ENCODE measurements at regions not wholly inside any gene's neighbourhood (a gene's known extent, or its start where the extent isn't known, plus 50 kb on each side); places are given as distances from the start of the nearest gene placed in this dataset.
"Not testable (repeated sequence)": the region's sequence is repeated elsewhere in the genome, so short reads cannot be mapped to it uniquely, and the experiment has no call there.

DNA sequence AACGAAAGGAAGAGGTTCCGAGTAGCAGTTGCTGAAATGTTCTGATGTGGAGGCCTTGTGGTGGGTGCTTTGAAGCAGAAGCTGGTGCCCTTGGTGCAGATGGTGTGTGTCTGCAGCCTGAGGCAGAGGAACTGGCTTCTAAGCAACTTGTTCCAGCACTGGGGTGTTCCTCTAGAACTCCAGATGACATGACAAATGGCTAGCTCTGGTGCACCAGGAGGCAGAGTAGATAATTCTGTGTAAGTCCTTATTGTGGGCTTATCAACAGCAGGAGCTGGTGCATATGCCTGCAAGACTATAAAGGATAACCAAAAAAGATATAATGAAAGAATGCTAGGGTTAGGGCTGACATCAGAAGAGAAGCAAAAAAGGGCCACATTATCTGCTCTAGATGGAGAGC, 76.5 kb downstream of the ARL5B start:
- no peak for DNase-seq

DNA sequence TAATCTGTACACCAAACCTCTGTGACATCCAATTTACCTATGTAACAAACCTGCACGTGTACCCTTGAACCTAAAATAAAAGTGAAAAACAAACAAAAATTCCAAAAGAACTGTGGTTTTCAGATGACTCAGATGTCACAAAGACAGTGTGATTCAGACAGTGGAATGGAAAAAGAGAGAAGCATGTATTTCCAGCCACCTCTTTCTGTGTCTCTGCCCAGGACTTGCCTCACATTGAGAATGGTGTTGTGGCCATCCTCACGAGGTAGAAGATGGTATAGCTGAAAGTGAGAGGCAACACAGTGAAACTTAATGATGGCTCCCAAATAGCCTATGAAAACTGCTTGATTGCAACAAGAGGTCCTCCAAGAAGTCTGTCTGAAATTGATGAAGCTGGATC, 78.0 kb downstream of the ARL5B start:
- no peak for DNase-seq

DNA sequence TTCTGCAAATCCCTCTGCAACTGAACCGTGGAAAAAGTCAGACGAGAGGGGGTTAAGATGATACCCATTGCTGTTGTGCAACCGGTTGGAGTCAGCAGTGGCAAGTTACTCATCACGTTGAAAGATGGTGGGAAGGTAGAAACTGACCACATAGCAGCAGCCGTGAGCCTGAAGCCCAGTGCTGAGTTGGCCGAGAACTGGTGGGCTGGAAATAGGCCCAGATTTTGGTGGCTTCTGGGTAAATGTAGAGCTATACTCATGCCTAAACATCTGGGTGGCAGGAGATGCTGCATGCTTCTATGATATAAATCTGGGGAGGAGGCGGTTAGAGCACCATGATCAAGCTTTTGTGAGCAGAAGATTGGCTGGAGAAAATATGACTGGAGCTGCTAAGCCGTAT, 78.6 kb downstream of the ARL5B start:
- DNase-seq = no peak

DNA sequence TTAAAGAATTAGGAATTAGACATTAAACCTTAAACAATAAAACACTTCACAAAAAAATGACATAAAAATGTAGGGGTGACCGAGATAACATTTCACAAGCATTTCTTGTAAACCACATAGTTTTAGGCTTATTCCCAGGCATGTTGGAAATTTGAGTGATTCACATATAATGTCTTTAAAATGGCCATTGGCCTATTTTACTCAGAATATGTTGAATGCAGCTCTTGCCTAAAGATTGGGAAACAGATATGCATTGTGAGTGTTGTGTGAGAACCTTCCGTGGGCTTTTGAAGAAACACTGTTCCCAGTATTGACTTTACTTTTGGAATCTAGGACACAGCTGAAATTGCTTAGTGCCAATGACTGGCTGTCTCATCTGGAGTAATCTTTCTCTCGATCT, 79.6 kb downstream of the ARL5B start:
- DNase-seq = no peak

DNA sequence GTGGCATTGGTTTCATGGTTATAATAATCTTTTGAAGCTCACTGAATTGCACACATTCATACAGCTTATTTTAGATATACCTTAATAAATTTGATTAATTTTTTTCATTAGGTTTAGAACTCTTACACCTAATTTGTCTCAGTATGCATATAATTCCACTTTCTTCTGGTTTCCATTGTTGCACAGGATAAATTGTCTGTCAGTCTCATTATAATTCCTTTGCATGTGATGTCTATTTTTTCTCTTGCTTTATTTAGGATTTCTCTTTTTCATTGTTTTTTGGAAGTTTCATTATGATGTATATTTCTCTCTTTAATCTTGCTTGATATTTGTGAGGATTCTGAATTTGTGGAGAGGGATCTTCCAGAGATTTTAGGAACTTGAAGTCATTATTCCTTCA, 84.7 kb downstream of the ARL5B start:
- no peak for DNase-seq

DNA sequence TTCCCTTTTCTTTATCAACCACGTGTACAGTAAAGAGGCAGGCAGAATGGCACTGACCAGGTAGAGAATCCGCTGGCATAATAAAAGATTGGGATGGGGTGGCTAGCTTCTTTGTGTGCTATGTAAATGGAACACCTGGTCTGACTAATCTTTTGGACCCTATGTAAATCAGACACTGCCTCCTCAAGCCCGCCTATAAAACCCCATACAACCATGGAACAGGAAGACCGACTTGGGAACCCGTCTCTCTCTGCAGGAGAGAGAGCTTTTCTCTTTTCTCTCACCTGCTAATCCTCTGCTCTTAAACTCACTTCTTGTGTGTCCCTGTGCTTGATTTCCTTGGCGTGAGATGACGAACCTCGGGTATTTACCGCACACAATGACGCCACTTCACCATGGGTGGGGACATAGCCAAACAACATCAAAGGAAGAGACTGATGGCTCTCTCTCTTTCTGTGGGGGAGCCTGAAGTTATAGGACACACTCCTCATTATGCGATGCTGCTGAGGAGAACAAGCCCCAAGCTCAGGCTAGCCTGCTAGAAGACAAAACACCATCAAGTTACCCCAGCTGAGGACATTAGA, 94.2 kb downstream of the ARL5B start:
- DNase-seq = no peak

DNA sequence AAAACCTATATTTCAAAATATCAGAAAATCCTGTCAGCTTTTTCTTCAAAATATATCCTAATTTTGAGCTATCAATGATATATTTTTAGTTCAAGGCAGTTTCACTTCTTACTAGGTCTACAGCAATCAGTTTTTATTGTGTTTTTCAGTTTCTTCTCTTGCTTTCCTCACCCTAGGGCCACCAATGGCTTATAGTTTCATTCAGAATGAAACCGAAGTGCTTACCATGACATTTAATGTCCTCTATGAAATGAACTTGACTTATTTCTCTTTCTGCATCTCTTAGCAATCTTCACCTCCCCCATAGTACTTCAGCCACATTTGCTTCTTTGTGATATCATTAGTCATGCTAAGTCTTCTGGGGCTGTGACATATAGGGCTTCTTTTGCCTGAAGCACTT, 100.3 kb downstream of the ARL5B start:
- no peak for DNase-seq

DNA sequence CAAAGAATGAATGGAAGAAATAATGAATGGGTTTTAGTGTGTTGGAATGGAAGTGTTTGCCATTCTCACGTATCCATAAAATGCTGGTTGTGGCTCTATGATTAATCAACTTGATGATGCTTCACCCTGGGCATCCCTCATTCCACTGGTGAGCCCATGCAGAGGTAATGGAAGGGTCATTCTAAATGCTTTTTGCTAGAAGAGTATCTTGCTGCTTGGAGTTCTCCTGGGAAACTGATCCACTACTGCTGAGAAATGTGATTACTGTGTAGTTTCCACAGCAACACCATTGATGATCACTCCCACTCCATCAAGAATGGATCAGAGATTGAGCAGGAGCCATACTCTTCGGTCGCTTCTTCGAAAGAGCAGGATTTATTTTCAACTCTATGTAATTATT, 101.6 kb downstream of the ARL5B start:
- DNase-seq = no peak

DNA sequence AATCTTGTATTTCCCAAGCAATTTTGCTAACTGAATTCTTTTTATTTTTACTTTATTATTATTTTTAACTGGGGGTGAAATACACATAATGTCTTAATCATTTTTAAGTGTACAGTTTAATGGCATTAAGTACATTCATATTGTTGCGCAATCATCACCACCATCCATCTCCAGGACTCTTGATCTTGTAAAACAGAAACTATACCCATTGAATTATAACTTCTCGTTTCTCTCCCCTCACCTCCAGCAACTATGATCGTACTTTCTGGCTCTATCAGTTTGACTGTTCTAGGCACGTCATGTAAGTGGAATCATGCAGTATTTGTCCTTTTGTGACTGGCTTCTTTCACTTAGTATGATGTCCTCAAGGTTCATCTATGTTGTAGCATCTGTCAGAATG, 108.8 kb downstream of the ARL5B start:
- DNase-seq = no peak

DNA sequence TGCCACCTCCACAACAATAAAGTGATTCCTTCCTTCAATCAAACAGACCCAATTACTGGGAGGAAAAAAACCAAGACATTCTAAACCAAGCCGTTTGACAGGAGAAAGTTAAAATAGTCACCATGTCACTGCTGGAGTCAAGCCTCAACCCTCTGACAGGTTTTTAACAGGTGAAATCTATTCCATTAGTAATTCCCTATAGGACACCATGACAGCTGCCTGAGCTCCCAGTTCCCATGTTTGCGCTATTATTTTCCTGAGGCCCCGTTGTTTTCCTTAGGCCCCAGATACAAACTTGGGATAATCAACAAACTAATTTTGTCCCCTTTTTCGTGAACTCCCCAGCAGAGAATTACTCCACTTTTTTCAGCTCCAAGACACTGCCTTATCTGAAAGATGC, 113.9 kb downstream of the ARL5B start:
- no peak for DNase-seq

DNA sequence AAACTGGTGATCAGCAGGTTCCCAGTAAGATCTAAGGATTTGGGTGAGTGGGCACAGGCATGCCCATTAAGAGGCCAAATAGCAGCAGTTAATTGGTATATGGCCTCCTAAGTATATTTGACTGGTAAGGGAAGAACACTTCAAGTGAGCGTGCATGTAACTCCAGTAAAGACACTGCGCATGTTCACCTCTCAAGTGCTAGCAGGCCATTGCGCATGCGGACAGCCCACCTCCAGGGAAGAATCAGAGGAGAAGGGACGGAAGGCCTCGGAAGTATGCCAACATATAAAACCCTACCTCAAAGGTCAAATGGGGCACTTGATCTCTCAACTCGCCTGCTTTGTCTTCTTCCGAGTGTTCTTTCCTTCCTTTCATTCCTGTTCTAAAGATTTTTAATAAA, 118.0 kb downstream of the ARL5B start:
- DNase-seq = no peak

DNA sequence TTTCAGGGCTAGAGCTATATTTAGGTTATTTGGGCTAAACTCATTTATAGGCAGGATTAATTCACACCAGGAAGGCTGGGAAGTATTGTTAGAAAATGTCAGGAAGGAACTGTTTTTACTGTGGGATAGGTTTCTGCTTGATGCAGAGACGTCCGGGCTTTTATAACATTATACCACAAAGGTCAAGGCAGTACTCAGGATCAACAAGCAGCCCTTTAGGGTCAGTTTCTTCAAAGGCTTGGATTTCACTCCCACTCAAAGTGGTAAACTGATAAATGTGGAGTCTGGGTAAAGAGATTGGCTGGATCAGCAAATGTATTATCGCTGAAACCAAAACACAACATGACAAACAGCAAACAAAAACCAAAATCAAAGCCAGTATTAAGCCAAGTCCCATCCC, 127.2 kb downstream of the ARL5B start:
- no peak for DNase-seq

DNA sequence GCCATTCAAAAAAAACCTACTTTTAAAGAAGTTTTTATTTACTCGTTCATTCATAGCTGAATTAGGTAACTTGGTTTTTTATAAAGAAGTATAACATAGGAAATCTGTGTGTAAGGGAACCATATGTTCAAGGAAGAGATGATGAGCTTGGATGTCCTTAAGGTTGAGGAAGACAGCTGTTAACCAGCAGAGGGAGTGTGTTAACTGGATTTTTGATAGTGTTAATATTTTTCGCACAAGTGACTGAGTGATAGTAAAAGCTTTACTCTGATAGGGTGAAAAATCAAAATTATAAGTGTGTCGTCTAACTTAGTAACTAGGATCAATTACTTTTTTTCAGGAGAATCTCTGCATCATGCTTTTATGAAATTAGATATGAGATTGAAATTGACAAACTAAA, 134.7 kb downstream of the ARL5B start:
- no peak for DNase-seq

DNA sequence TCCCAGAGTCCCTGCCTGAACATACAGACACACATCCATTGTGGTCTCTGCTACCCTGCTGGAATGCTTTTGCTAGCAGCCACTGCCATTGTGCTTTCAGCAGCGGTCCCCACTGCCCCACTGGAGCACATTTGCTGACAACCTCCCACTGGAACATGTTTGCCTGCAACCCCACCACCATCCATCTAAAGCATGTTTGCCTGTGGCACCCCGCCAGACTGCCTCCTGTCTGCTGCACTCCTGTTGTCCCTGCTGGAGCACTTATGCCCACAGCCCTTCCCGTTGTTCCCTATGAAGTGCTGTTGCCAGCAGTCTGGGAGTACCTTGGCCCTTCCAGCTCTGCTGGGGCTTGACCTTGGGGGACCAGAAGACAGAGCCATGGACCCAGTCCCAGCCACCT, 136.3 kb downstream of the ARL5B start:
- DNase-seq = no peak

DNA sequence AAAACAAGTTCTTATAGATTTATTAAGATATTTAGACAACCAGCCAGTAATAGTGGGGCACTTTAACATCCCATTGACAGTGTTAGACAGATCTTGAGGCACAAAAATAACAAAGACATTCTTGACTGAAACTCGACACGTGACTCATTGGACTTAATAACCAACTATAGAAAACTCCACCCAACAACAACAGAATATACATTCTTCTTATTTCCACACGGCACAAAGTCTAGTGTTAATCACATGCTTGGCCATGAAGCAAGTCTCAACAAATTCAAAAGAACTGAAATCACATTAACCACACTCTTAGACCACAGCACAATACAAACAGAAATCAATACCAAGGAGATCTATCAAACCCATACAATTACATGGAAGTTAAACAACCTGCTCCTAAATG, 138.1 kb downstream of the ARL5B start:
- no peak for DNase-seq

DNA sequence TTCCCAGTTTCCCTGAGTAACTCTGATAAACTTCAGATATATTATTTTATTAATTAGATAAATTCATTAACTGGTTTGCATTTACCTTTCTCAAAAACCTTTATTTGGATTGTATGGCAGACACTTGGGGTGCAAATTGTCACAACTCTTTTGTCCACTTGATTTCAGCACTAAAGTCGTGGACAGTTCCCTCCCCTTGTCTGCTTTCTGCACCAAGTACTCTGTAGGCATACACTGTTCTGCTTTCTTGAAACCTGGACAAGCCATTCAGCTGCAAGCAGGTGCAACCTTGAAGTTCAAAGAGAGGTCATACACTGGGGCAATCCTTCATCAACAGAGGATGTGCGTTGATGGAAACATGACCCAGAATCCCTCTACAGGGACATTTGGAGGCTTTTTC, 162.9 kb downstream of the ARL5B start:
- no peak for DNase-seq

DNA sequence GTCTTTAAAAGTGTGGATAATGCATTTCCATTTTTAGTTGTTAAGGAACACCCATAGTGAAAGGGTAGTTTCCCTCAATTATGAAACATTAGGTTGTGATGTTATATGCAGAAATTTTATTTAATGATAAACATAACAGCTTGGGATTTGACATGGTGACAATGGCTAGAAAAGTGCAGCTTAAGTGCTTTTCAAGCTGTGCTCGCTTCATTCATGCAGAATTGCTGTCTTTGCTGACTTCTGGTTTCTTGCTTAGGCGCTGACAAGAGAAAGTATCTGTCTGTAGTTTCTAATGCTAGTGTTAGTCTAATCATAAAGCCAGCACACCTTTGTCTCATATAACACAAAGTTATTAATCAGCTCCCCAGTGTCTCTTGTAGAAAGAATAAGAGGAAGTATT, 170.0 kb downstream of the ARL5B start:
- DNase-seq = no peak

DNA sequence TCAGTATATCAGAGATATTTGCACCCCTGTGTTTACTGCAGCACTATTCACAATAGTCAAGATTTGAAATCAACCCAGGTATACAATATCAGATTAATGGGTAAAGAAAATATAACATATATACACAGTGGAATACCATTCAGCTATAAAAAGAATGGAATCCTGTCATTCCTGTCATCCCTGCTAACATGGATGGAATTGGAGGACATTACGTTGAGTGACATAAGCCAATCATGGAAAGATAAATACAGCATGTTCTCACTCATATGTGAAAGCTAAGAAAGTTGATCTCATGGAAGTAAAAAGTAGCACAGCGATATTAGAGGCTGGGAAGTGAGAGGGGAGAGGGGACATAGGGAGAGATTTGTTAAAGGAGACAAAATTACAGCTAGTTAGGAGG, 171.0 kb downstream of the ARL5B start:
- DNase-seq = no peak

DNA sequence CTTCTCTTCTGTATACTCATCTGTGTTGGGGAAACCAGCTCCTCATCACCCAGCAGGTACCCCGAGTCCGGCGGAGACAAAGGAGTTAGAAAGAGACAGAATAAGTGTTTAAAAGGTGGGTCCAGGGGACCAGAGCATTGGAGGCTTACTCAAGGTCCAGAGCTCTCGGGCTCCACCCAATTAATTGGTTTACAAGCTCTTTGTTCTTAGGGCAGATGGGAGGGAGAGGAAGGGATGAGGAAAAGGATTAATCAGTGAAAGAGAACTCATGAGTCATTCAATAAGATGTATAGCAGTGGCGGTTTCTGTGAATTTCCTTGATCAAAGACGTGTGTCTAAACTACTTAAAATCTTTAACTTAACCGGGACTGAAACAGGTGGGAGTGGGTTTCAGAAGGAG, 192.0 kb upstream of the MALRD1 start:
- DNase-seq = not testable (repeated sequence)

DNA sequence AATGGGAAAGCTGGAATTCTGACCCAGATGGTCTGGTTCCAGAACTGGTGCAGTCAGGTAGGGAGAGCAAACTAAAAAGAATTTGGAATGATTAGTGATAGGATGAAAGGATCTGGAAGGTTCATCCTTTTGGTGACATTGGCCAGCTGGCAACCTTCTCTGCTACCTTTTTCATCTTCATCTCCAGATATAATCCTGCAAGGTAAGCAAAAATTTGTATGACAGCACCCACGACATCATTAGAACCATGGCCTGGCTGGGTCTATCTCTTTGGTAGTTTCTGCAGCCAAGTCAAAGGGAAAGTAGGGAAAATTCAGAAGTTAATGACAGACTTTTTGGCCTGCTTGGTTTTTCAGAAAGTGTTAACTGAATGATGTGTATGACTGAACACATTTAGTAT, 188.9 kb upstream of the MALRD1 start:
- DNase-seq = no peak

DNA sequence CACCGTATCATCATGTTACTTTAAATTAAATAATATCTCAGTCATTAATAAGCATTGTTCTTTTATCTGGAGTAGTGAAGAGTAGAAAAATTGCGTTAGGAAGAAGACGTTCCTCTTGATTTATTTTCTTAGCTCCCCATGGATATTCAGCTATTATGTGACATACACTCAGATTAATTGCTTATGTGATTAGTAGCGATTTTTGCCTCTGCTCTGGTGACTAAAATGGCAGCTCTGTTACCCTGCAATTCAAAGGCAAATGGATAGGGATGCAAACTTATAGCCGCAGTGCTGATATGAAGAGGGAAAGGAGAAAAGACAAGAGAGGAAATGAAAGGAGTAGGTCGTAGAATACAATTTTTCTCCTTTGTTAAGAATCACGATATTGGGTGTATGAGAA, 188.4 kb upstream of the MALRD1 start:
- DNase-seq = no peak

DNA sequence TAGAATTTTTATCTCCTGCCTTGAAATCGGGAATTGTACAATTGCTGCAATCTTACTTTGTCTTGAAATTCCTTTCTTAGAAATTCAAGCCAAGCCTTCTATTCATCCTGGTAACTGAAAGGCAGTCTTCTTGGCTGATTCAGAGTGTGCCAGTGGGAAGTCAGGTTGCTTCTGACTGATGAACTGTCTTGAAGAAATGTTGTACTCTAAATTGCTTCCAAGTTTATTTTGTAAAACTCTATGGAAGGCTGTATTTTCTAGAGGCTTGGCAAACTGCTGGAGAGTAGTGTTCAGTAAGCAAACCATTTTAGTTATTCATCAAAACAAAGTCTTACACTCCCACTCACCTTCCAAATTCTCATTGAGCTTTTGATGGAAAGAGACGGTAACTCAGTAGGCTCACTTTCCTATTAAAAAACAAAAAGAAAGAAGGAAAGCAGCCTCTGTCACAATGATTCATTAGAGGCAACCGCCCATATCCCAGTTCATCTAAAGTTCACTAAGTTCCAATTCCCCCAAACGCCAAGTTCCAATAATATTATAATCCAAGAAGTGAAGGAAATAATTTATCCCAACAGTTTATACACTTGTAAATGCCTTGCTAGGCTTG, 187.9 kb upstream of the MALRD1 start:
- no peak for DNase-seq

DNA sequence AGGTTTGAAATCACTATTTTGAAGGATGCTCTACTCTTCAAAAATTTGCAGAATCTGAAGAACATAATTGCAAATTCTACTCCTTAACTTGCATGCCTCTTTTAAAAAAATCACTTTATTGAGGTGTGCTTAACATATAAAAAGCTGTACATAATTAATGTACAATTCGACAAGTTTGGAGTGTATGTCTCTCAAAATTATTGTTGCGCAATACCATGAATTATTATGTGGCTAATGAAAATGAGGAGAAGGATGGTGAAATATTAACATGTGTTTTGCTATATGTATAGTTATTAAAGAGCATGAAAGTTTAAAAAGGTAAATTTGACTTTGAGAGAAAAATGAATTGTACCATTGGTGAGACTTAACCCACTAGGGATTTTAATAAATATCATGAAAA, 187.2 kb upstream of the MALRD1 start:
- DNase-seq = no peak

DNA sequence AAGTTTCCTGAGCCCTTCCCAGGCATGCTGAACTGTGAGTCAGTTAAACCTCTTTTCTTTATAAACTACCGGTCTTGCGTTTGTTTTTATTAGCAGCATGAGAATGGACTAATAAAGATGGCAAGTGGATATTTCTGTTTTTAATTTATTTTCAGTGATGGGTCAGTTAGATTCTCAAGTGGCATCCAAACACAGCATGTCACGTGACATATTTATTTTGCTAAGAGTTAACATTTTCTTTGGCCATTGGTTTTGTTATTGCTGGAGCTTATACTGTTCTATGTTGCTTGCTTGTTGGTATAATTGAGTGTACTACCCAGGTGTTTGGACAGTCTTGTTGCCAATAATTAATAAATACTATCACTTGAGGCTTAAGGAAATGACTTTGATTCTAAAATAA, 181.7 kb upstream of the MALRD1 start:
- DNase-seq = no peak

DNA sequence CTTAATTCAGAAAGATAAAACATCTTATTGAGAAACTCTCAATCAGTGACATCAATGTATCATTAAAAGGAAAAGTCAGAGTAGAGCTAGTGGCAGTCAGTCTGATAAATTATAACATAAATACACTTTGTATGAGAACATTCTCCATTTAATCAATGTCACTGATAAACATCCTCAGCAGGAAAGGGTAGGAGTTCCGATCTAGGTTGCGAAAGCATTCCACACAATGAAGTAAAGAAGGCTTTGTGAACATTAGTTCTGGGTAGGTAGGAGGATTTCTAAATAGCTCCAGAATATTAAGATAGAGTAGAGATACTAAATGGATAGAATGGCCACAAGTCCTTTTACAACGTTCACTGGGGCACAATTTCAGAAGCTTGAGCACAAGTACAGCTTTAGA, 179.7 kb upstream of the MALRD1 start:
- DNase-seq = no peak

DNA sequence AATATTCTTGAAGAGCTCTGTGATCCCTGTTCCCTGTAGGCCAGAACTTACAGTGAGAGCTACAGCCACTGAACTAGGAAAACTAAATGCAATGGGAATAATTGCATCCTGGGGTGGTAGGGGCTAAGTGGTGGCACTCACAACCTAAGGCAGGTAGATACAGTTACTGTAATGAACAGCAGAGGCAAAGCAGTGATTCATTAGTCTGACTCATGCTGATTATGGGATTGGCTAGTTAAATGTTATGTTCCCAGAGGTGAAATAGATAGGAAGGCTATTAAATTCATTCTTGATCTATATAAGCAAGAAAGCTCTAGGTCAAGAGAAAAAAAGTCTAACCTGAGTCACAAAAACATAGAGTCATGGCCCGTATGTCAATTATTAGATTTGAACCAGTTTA, 173.1 kb upstream of the MALRD1 start:
- no peak for DNase-seq

All from activated CD4-positive, CD25-positive, alpha-beta regulatory T cell (primary cell).